HL-60 (cell line): ENCODE measurements at regions not wholly inside any gene's neighbourhood (a gene's known extent, or its start where the extent isn't known, plus 50 kb on each side); places are given as distances from the start of the nearest gene placed in this dataset.

Experiments used
- DNase-seq, 2 experiments: peaks; one replicate each; pipeline ENCODE4 v3.0.0-alpha.2; 2010 to 2020; ENCODE audit warnings: low read depth in 1 of 2, low spot score in 1 of 2
- H3K27ac ChIP-seq: fragments of 250-450 bp; sonication (Bioruptor Pico); replicated peaks from 2 replicates; pipeline ENCODE4 v1.5.1; 2020; ENCODE audit warnings: mild to moderate bottlenecking, moderate library complexity
- H3K27me3 ChIP-seq: fragments of 250-450 bp; sonication (Bioruptor Pico); 2 replicates; pipeline ENCODE4 v1.5.1; 2021; ENCODE audit warnings: mild to moderate bottlenecking, moderate library complexity; ENCODE audit not compliant: insufficient read depth, poor library complexity, severe bottlenecking
- H3K4me3 ChIP-seq: replicated peaks from 2 replicates; pipeline ENCODE4 v1.5.1; 2011; ENCODE audit warnings: mild to moderate bottlenecking, control low read depth, low read length; ENCODE audit not compliant: insufficient read depth
- CTCF ChIP-seq: IDR thresholded peaks from one replicate; pipeline ENCODE4 v1.5.1; 2011; ENCODE audit warnings: low read length, control low read depth, inconsistent platforms; ENCODE audit not compliant: insufficient read depth
- GABPA ChIP-seq: IDR thresholded peaks from 2 replicates; pipeline ENCODE4 v1.6.1; 2012; ENCODE audit warnings: low read depth
- POLR2AphosphoS5 ChIP-seq: IDR thresholded peaks from 2 replicates; pipeline ENCODE4 v1.6.1; 2012; ENCODE audit warnings: low read depth
- REST ChIP-seq: IDR thresholded peaks from 2 replicates; pipeline ENCODE4 v1.6.1; 2012; ENCODE audit warnings: low read depth; ENCODE audit not compliant: insufficient replicate concordance
- SPI1 ChIP-seq: IDR thresholded peaks from 2 replicates; pipeline ENCODE4 v1.6.1; 2012; ENCODE audit warnings: low read depth, mild to moderate bottlenecking, borderline replicate concordance

GRCh38 chr2:176834226-176834625 lies 378.4 kb upstream of the HNRNPA3 start:
- no peak overlapping the region for H3K4me3 ChIP-seq
- no peak overlapping the region for H3K27ac ChIP-seq
- peaks cover 21% of the 10 kb centered on the region for H3K27me3 ChIP-seq
- DNase-seq, result no peak
- TF ChIP-seq REST (no peak), SPI1 (no peak), POLR2AphosphoS5 (no peak), GABPA (no peak), CTCF (no peak)

- DNase-seq, result no peak
- peaks cover 12% of the 10 kb centered on the region for H3K27me3 ChIP-seq
These were observed 369.4 kb upstream of the HNRNPA3 start for GRCh38 chr2:176843208-176843607.

GRCh38 chr2:176844461-176844860 lies 368.1 kb upstream of the HNRNPA3 start:
- Histone ChIP-seq H3K27me3 (peaks cover 9% of the 10 kb centered on the region), H3K27ac (no peak overlapping the region), H3K4me3 (no peak overlapping the region)
- TF ChIP-seq GABPA (no peak), SPI1 (no peak)
- no peak for DNase-seq

More at GRCh38 chr2:176843208-176843607, 369.4 kb upstream of the HNRNPA3 start:
- Histone ChIP-seq H3K4me3 (no peak overlapping the region), H3K27ac (no peak overlapping the region)
- TF ChIP-seq GABPA (no peak), SPI1 (no peak), CTCF (no peak), POLR2AphosphoS5 (no peak), REST (no peak)

- no peak overlapping the region for H3K4me3 ChIP-seq
- H3K27ac ChIP-seq, result no peak overlapping the region
- no peak for DNase-seq
- TF ChIP-seq POLR2AphosphoS5 (no peak), CTCF (no peak), GABPA (no peak), SPI1 (no peak), REST (no peak)
- H3K27me3 ChIP-seq, result peaks cover 9% of the 10 kb centered on the region
These were observed 366.9 kb upstream of the HNRNPA3 start for GRCh38 chr2:176845718-176846117.
